Tibial nerve (tissue), 4 donors: ENCODE measurements at regions not wholly inside any gene's neighbourhood (a gene's known extent, or its start where the extent isn't known, plus 50 kb on each side); places are given as distances from the start of the nearest gene placed in this dataset.
"Not testable (repeated sequence)": the region's sequence is repeated elsewhere in the genome, so short reads cannot be mapped to it uniquely, and the experiment has no call there.

Experiments
- CTCF ChIP-seq, 5 experiments: fragments of 200-600 bp in 3 of 5; fragments of 450-650 bp in 2 of 5; sonication (generic) in 3 of 5; IDR thresholded peaks; one replicate each; pipeline ENCODE4 v1.5.1; 2016 to 2019; ENCODE audit warnings: antibody characterized with exemption in 5 of 5, mild to moderate bottlenecking in 3 of 5, moderate library complexity in 2 of 5
- EP300 ChIP-seq, 2 donors: sonication (generic); formaldehyde crosslinking; IDR thresholded peaks; one replicate each; pipeline ENCODE4 v1.6.1; 2017; ENCODE audit warnings: antibody characterized with exemption in 2 of 2, mild to moderate bottlenecking in 1 of 2
- POLR2A ChIP-seq, 2 donors: fragments of 450-650 bp; IDR thresholded peaks; one replicate each; pipeline ENCODE4 v1.6.1; 2017; ENCODE audit warnings: antibody characterized with exemption in 2 of 2, mild to moderate bottlenecking in 2 of 2, moderate library complexity in 2 of 2

- TF ChIP-seq CTCF, POLR2A, EP300 (IDR thresholded peaks at IDR 0.05): not testable (repeated sequence)
Measured at GRCh38 chr9:30539696-30540095, 1844.7 kb upstream of the ACO1 start.
